GM15510 (cell line): ENCODE measurements at regions not wholly inside any gene's neighbourhood (a gene's known extent, or its start where the extent isn't known, plus 50 kb on each side); places are given as distances from the start of the nearest gene placed in this dataset.

ENCODE experiments used
- POLR2A ChIP-seq: IDR thresholded peaks from 3 replicates; pipeline ENCODE4 v1.6.1; 2011; ENCODE audit warnings: borderline replicate concordance; ENCODE audit not compliant: insufficient read length; ENCODE audit errors: extremely low read depth

- TF ChIP-seq POLR2A, result no peak
Observed at GRCh38 chr12:93315907-93316622, 61.7 kb upstream of the NUDT4 start.

DNA sequence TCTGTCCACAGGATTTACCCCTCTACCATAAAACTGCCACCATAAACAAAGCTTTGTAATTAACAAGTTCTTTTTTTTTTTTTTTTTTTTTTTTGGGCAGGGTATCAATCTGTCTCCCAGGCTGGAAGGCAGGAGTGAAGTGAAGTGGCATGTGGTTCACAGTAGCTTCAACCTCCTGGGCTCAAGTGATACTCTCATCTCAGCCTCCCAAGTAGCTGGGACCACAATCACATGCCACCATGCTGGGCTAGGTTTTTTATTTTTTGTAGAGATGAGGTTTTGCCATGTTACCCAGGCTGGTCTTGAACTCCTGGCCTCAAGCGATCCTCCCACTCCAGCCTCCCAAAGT lies 61.1 kb upstream of the NUDT4 start:
- TF ChIP-seq POLR2A, result no peak

DNA sequence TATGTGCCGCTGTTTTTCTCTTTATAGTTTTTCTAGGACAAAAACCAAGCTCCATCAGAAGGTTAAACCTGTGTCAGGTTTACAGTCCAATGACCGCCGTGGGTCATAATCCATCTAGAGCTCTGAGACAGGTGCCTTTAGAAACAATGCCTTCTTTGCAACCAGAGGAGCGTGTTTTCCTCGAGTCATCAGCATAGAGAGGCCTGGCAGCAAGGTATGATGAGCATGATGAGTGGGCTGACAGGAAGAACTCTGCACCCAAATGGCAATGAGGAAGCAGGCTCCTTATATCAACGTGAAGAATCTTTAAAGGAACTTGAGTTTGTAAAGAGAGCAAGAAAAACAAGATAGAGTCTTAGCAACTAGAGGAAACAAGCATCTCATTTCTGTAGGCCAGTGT lies 60.5 kb upstream of the NUDT4 start:
- no peak for TF ChIP-seq POLR2A

- no peak for TF ChIP-seq POLR2A
Observed at GRCh38 chr12:93318720-93319522, 58.8 kb upstream of the NUDT4 start.

DNA sequence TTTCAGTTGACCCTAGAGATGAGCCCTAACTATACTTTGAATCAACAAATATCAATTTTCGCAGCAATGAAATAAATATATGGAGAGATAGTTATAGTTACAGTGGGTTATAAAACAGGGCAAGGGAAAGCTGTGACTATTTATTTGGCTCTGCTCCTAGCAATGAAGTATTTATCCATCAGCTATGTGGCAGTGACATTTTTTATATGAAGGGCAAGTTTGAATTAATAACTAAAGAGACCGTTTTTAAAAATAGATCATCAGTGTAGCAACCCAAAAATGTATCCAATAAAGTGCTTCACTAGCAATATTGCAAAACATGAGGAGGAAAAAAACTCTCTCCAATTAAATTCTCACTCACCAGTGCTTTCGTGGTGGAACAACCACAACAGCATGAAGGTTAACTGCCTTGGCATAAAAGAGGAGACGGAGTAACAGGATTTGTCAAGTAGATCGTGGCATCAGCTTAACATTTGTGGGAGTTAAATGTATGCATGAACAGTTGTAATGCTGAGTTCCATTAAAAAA lies 58.1 kb upstream of the NUDT4 start:
- TF ChIP-seq POLR2A, result no peak

DNA sequence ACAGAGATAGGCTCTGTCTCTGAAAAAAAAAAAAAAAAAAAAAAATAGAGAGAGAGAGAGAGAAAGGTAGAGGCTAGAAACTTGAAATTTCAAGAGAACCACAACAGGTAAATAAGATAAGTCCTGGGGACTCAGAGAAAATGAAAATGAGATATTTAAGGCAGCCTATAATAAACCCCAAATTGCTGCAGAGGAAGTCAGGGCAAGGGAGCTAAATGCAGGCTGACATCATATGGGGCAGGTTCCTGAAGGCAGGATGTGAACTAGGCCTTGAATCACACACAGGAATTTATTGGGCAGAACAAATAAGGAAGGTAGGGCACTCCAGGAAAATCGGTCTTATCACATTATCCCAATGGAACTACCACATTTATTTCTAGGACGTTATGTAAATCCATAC lies 54.9 kb upstream of the NUDT4 start:
- TF ChIP-seq POLR2A, result no peak

GRCh38 chr12:93323625-93324329 lies 53.9 kb upstream of the NUDT4 start:
- no peak for TF ChIP-seq POLR2A

DNA sequence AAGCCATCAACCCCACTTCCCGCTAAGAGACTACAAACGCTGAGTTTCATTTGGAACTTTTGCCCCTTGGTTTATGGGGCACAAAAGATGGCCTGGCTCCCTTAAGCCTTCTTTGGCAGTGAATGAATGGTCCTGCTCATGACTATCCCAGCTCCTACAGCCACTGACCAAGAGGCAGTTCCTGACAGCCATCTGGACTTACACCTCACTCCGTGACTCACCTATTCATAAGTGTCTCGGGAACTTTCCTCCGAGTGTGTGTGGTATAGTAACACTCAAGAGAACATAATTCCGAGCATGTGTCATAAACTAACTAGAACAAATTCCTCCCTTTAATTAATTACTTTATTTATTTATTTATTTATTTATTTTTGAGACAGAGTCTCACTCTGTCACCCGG lies 51.9 kb upstream of the NUDT4 start:
- TF ChIP-seq POLR2A, result no peak
